Adrenal gland (tissue), 9 donors: ENCODE measurements at regions not wholly inside any gene's neighbourhood (a gene's known extent, or its start where the extent isn't known, plus 50 kb on each side); places are given as distances from the start of the nearest gene placed in this dataset.

Experiments used
- DNase-seq, 7 donors: peaks; one replicate each; pipeline ENCODE4 v3.0.0-alpha.2; 2019 to 2020
- H3K27ac ChIP-seq, 5 donors: fragments of 200-600 bp; sonication (generic) in 4 of 5; 1 replicate in 3 of 5; 2 replicates in 2 of 5; pipeline versions ENCODE4 v1.5.1 to v1.8.0; 2016 to 2020; ENCODE audit warnings: mild to moderate bottlenecking in 1 of 5
- H3K27me3 ChIP-seq: fragments of 200-600 bp; 2 replicates; pipeline ENCODE4 v1.8.0; 2021
- H3K36me3 ChIP-seq, 2 donors: fragments of 200-600 bp; replicated peaks in 1 of 2; 1 replicate in 1 of 2; 2 replicates in 1 of 2; pipeline versions ENCODE4 v1.5.1 to v1.8.0; 2018 to 2022
- H3K4me1 ChIP-seq, 2 donors: fragments of 200-600 bp; replicated peaks in 1 of 2; 1 replicate in 1 of 2; 2 replicates in 1 of 2; pipeline versions ENCODE4 v1.5.1 to v1.8.0; 2018 to 2021
- H3K4me3 ChIP-seq, 4 donors: fragments of 200-600 bp; sonication (generic) in 3 of 4; one replicate each; pipeline ENCODE4 v1.5.1; 2016 to 2018
- H3K9me3 ChIP-seq, 3 donors: fragments of 200-600 bp; sonication (generic) in 1 of 3; replicated peaks in 1 of 3; 1 replicate in 2 of 3; 2 replicates in 1 of 3; pipeline versions ENCODE4 v1.5.1 to v1.8.0; 2016 to 2021
- CTCF ChIP-seq, 6 experiments: fragments of 450-650 bp in 4 of 6; fragments of 200-600 bp in 2 of 6; sonication (generic) in 1 of 6; IDR thresholded peaks; 1 replicate in 5 of 6; 2 replicates in 1 of 6; pipeline versions ENCODE4 v1.5.1 to v1.8.0; 2016 to 2021; ENCODE audit warnings: antibody characterized with exemption in 6 of 6, mild to moderate bottlenecking in 2 of 6, moderate library complexity in 1 of 6
- POLR2A ChIP-seq, 2 donors: fragments of 450-650 bp; IDR thresholded peaks; one replicate each; pipeline ENCODE4 v1.6.1; 2017; ENCODE audit warnings: antibody characterized with exemption in 2 of 2, mild to moderate bottlenecking in 2 of 2, moderate library complexity in 1 of 2
- WGBS, 4 donors: extraction: QIAGEN DNeasy Blood & Tissue Kit in 2 of 4; methylation state at CpG; one replicate each; pipeline versions ENCODE4 v1.1.5 to v1.1.7; 2013 to 2017; 5-methylcytosine and 5-hydroxymethylcytosine counted together
- intact Hi-C, 2 donors: fragments of 100-400 bp; cut with DNase I; formaldehyde crosslinking; loops; one replicate each; pipeline versions ENCODE4 v1.14.1 to v1.15.0; 2022 to 2023
- donor health status: healthy with polysubstance abuse.
- donor health status: Bipolar disorder and iron deficiency.
- donor health status: DM: yes; HTN: yes; CAD: no.
- donor health status: DM: no; HTN: no; CAD: no.
- donor health status: DM: no; HTN: no; CAD: no.

DNA sequence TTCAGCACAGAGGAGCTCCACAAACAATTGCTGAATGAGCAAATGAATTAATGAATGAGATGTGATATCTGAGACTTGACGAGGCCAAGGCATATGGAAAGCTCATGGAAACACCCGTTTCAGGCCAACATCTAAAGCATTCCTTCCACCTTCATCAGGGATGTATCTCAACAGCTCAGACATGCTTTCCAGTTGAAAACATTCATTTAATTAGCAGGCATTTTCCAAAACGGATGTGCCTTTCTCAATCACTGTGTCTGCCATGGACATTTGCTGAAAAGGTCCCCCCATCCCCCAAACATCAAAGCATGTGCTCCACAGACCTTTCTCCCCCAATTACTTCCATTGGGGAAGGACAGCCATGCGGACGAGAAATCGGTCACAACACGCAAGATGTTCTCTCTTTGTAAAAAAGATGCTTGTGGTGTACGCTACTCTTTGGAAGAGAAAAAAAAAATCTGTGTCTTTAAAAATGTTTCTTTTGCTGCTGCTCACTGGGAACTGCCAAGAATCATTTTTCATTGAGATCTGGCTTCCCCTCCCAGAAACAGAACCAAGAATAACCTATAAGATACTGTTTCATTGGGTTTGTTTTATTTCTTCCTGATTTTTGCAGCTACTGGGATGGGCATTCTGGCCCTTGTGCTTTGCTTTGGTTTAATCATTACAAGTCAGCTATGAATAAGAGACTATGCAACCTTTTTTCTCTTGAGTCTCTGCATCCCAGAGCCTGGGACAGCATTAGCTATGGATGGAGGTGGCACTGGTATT, 528.2 kb downstream of the MED13L start:
- 63 to 78% (median 71%) methylated on average over 8 of the region's 8 CpGs for WGBS, 4 donors
- Histone ChIP-seq H3K4me1 (peaks cover 6 to 12% of the 10 kb centered on the region in 2 donors), H3K9me3 (no peaks in the 10 kb centered on the region), H3K36me3 (no peaks in the 10 kb centered on the region), H3K4me3 (no peak overlapping the region), H3K27ac (peak overlapping the region in 2 of 5 donors; percentile 7 to 27), H3K27me3 (no peaks in the 10 kb centered on the region)
- intact Hi-C loops = no loop called here
- DNase-seq = no peak
- no peak for TF ChIP-seq CTCF (IDR thresholded peaks at IDR 0.05)
- no peak for TF ChIP-seq POLR2A (IDR thresholded peaks at IDR 0.05)

DNA sequence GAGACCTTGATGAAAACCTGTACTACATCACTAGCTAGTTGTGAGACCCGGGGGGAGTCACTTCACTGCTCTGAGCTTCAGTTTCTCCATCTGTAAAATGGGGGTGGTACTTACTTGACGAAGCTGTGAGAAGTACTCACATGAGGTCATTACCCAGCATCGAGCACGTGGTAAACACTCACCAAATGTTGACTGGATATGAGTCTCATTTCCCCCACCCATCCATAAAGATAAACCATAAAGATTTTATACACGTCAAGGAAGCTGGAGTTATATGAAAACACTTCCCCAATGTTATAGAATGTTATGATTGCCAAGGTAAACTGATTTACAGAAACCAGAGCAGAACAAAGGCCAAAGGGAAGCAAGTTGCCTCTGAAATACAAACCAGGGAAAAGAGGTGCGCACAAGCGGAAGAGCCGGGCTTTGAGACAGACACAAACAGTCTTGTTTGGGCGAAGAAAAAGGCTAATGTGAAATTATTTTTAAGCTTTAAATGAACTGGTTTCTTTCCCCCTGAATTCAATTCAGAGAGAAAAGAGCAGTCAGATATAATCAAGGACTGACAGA, 536.8 kb downstream of the MED13L start:
- Histone ChIP-seq H3K4me3 (no peak overlapping the region), H3K27me3 (no peaks in the 10 kb centered on the region), H3K36me3 (no peaks in the 10 kb centered on the region), H3K9me3 (no peaks in the 10 kb centered on the region), H3K4me1 (no peaks in the 10 kb centered on the region), H3K27ac (no peak overlapping the region)
- no peak for DNase-seq
- no peak for TF ChIP-seq POLR2A (IDR thresholded peaks at IDR 0.05)
- no peak for TF ChIP-seq CTCF (IDR thresholded peaks at IDR 0.05)
- intact Hi-C loops = no loop called here
- 80 to 88% (median 88%) methylated on average over 9 of the region's 9 CpGs for WGBS, 4 donors

- H3K27me3 ChIP-seq = no peaks in the 10 kb centered on the region
- H3K9me3 ChIP-seq = no peaks in the 10 kb centered on the region
- DNase-seq = no peak
- WGBS, 4 donors = 89 to 95% (median 93%) methylated on average over 2 of the region's 2 CpGs
- H3K27ac ChIP-seq = no peak overlapping the region
- TF ChIP-seq CTCF (IDR thresholded peaks at IDR 0.05) = no peak
- TF ChIP-seq POLR2A (IDR thresholded peaks at IDR 0.05) = no peak
- intact Hi-C loops = no loop called here
- H3K4me1 ChIP-seq = no peaks in the 10 kb centered on the region
- H3K36me3 ChIP-seq = no peaks in the 10 kb centered on the region
- H3K4me3 ChIP-seq = no peak overlapping the region
Measured at GRCh38 chr12:115737895-115738294, 539.6 kb downstream of the MED13L start.

GRCh38 chr12:115736360-115736759, 541.1 kb downstream of the MED13L start:
- intact Hi-C loops = no loop called here
- no peaks in the 10 kb centered on the region for H3K9me3 ChIP-seq
- no peaks in the 10 kb centered on the region for H3K36me3 ChIP-seq
- no peaks in the 10 kb centered on the region for H3K4me1 ChIP-seq
- no peaks in the 10 kb centered on the region for H3K27me3 ChIP-seq
- no peak overlapping the region for H3K4me3 ChIP-seq
- WGBS, 4 donors = 93 to 99% (median 97%) methylated on average over 3 of the region's 3 CpGs
- TF ChIP-seq POLR2A (IDR thresholded peaks at IDR 0.05) (no peak), CTCF (IDR thresholded peaks at IDR 0.05) (no peak)
- DNase-seq = no peak
- no peak overlapping the region for H3K27ac ChIP-seq
